SH-SY5Y (cell line): ENCODE measurements at regions not wholly inside any gene's neighbourhood (a gene's known extent, or its start where the extent isn't known, plus 50 kb on each side); places are given as distances from the start of the nearest gene placed in this dataset.

Experiments used
- GATA2 ChIP-seq: IDR thresholded peaks from 2 replicates; pipeline ENCODE4 v1.6.1; 2011; ENCODE audit warnings: mild to moderate bottlenecking, low read depth, low read length
- GATA3 ChIP-seq: IDR thresholded peaks from 2 replicates; pipeline ENCODE4 v1.6.1; 2011; ENCODE audit warnings: low read depth, mild to moderate bottlenecking, low read length, moderate library complexity

GRCh38 chr5:117686926-117687325 lies 1112.3 kb upstream of the SEMA6A start:
- TF ChIP-seq GATA3 (no peak), GATA2 (no peak)
